NCI-H1105 treated with DMSO at 0.1 percent for 48 hours (cell line): ENCODE measurements at regions not wholly inside any gene's neighbourhood (a gene's known extent, or its start where the extent isn't known, plus 50 kb on each side); places are given as distances from the start of the nearest gene placed in this dataset.
"Not testable (repeated sequence)": the region's sequence is repeated elsewhere in the genome, so short reads cannot be mapped to it uniquely, and the experiment has no call there.

Source experiments
- DNase-seq: peaks from one replicate; lab custom pipeline; 2025; lab: John Stamatoyannopoulos, UW

GRCh38 chr13:103883164-103883563 lies 816.9 kb upstream of the SLC10A2 start:
- peak; percentile 71 for DNase-seq

GRCh38 chr13:103880146-103880545 lies 813.9 kb upstream of the SLC10A2 start:
- not testable (repeated sequence) for DNase-seq

GRCh38 chr13:103878891-103879605 lies 812.8 kb upstream of the SLC10A2 start:
- no peak for DNase-seq

- no peak for DNase-seq
Observed at GRCh38 chr13:103876571-103876970, 810.4 kb upstream of the SLC10A2 start.

- DNase-seq, result no peak
Observed at GRCh38 chr13:103873725-103874124, 807.5 kb upstream of the SLC10A2 start.

GRCh38 chr13:103866048-103866447 lies 799.8 kb upstream of the SLC10A2 start:
- DNase-seq, result no peak

GRCh38 chr13:103862525-103862924 lies 796.3 kb upstream of the SLC10A2 start:
- DNase-seq, result no peak

- DNase-seq, result no peak
Observed at GRCh38 chr13:103859952-103860351, 793.7 kb upstream of the SLC10A2 start.

- DNase-seq, result no peak
Observed at GRCh38 chr13:103852036-103852435, 785.8 kb upstream of the SLC10A2 start.

GRCh38 chr13:103844471-103844870 lies 778.3 kb upstream of the SLC10A2 start:
- DNase-seq, result no peak

- DNase-seq, result peak; percentile 50
Observed at GRCh38 chr13:103839460-103839859, 773.2 kb upstream of the SLC10A2 start.

- DNase-seq, result no peak
Observed at GRCh38 chr13:103835052-103835451, 768.8 kb upstream of the SLC10A2 start.

- no peak for DNase-seq
Observed at GRCh38 chr13:103833294-103833852, 767.2 kb upstream of the SLC10A2 start.

GRCh38 chr13:103815619-103816018 lies 749.4 kb upstream of the SLC10A2 start:
- DNase-seq, result no peak

GRCh38 chr13:103812971-103813370 lies 746.8 kb upstream of the SLC10A2 start:
- no peak for DNase-seq

GRCh38 chr13:103812558-103812957 lies 746.3 kb upstream of the SLC10A2 start:
- DNase-seq, result no peak

GRCh38 chr13:103810026-103810425 lies 743.8 kb upstream of the SLC10A2 start:
- no peak for DNase-seq

- DNase-seq, result no peak
Observed at GRCh38 chr13:103805771-103806170, 739.6 kb upstream of the SLC10A2 start.

GRCh38 chr13:103803349-103803748 lies 737.1 kb upstream of the SLC10A2 start:
- no peak for DNase-seq

GRCh38 chr13:103799028-103799427 lies 732.8 kb upstream of the SLC10A2 start:
- DNase-seq, result peak; percentile 67

GRCh38 chr13:103795892-103796478 lies 729.8 kb upstream of the SLC10A2 start:
- DNase-seq, result no peak

- DNase-seq, result no peak
Observed at GRCh38 chr13:103794526-103794925, 728.3 kb upstream of the SLC10A2 start.

GRCh38 chr13:103788061-103788652 lies 721.9 kb upstream of the SLC10A2 start:
- no peak for DNase-seq
